ENCODE measurements at regions not wholly inside any gene's neighbourhood (a gene's known extent, or its start where the extent isn't known, plus 50 kb on each side); places are given as distances from the start of the nearest gene placed in this dataset.
"Not testable (repeated sequence)": the region's sequence is repeated elsewhere in the genome, so short reads cannot be mapped to it uniquely, and the experiment has no call there.

- DNase-seq: no peak
Measured at GRCh38 chr15:20344601-20345400, 196.8 kb downstream of the GOLGA6L6 start.

DNA sequence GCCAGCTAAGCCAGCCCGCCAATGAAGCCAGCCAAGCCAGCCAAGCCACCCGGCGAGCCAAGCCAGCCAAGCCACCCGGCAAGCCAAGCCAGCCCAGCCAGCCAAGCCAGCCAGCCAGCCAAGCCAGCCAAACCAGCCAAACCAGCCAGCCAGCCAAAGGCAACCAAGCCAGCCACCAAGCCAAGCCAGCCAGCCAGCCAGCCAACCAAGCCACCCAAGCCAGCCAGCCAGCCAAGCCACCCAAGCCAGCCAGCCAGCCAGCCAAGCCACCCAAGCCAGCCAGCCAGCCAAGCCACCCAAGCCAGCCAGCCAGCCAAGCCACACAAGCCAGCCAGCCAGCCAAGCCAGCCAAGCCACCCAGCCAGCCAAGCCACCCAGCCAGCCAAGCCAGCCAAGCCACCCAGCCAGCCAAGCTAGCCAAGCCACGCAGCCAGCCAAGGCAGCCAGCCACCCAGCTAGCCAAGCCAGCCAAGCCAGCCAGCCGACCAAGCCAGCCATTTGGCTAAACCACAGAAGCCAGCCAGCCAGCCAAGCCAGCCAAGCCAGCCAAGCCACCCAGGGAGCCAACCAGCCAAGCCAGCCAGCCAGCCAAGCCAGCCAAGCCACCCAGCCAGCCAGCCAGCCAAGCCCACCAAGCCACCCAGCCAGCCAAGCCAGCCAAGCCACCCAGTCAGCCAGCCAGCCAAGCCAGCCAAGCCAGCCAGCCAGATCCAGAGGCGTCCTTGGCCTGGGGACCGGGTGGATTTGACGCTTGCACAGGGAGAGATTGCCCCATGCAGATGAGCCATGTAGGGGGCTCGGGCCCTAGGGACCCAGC, 198.0 kb downstream of the GOLGA6L6 start:
- peak; percentile 3 for DNase-seq

DNA sequence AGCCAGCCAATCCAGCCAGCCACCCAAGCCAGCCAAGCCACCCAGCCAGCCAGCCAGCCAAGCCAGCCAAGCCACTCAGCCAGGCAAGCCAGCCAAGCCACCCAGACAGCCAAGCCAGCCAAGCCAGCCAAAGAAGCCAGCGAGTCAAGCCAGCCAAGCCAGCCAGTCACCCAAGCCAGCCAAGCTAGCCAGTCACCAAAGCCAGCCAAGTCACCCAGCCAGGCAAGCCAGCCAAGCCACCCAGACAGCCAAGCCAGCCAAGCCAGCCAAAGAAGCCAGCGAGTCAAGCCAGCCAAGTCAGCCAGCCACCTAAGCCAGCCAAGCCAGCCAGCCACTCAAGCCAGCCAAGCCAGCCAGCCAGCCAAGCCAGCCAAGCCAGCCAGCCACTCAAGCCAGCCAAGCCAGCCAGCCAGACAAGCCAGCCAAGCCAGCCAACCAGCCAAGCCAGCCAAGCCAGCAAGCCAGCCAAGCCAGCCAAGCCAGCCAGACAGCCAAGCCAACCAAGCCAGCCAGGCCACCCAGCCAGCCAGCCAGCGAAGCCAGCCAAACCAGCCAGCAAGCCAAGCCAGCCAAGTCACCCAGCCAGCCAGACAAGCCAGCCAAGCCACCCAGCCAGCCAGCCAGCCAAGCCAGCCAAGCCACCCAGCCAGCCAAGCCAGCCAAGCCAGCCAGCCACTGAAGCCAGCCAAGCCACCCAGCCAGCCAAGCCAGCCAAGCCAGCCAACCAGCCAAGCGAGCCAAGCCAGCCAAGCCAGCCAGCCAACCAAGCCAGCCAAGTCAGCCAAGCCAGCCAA, 198.8 kb downstream of the GOLGA6L6 start:
- DNase-seq: not testable (repeated sequence)

DNA sequence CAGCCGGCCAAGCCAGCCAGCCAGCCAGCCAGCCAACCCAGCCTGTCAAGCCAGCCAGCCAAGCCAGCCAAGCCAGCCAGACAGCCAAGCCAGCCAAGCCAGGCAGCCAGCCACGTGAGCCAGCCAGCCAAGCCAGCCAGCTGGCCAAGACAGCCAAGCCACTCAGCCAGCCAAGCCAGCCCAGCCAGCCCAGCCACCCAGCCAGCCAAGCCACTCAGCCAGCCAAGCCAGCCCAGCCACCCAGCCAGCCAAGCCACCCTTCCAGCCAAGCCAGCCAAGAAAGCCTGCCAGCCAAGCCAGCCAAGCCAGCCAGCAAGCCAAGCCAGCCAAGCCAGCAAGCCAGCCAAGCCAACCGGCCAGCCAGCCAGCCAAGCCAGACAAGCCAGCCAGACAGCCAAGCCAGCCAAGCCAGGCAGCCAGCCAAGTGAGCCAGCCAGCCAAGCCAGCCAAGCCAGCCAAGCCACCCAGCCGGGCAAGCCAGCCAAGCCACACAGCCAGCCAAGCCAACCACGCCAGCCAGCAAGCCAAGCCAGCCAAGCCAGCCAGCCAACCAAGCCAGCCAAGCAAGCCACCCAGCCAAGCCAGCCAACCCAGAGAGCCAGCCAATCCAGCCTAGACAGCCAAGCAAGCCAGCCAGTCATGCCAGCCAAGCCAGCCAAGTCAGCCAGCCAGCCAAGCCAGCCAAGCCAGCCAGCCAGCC, 199.5 kb downstream of the GOLGA6L6 start:
- DNase-seq: peak; percentile 29

DNA sequence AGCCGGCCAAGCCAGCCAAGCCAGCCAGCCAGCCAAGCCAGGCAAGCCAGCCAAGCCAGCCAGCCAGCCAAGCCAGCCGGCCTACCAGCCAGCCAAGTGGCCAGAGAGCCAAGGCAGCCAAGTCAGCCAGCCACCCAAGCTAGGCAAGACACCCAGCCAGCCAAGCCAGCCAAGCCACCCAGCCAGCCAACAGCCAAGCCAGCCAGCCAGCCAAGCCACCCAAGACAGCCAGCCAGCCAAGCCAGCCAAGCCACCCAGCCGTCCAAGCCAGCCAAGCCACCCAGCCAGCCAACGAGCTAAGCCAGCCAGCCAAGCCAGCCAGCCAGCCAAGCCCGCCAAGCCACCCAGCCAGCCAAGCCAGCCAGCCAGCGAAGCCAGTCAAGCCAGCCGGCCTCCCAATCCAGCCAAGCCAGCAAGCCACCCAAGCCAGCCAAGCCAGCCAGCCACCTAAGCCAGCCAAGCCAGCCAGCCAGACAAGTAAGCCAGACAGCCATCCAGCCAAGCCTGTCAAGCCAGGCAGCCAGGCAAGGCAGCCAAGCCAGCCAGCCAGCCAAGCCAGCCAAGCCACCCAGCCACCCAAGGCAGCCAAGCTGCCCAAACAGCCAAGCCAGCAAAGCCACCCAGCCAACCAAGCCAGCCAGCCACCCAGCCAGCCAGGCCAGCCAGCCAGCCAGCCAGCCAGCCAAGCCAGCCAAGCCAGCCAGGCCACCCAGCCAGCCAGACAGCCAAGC, 200.5 kb downstream of the GOLGA6L6 start:
- DNase-seq: peak; percentile 24

- DNase-seq: peak; percentile 12
Measured at GRCh38 chr15:20340331-20340811, 201.2 kb downstream of the GOLGA6L6 start.

- DNase-seq: not testable (repeated sequence)
Measured at GRCh38 chr15:20339086-20339791, 202.4 kb downstream of the GOLGA6L6 start.

GRCh38 chr15:20338671-20339070, 202.9 kb downstream of the GOLGA6L6 start:
- not testable (repeated sequence) for DNase-seq

- DNase-seq: not testable (repeated sequence)
Measured at GRCh38 chr15:20337238-20337637, 204.4 kb downstream of the GOLGA6L6 start.

DNA sequence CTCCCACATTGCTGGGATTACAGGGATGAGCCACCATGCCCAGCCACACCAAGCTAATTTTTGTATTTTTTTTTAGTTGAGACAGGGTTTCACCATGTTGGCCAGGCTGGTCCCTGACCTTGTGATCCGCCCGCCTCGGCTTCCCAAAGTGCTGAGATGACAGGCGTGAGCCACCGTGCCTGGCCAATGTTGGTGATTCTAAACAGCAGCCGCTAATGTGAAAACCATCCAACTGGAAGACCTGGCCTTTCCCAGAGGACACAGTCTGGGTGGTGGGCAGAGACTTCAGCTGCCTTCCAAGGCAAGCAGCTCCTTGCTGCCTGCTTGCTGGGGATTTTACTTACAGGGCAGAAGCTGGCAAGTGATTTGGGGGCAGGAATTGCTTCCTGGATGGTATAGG, 207.1 kb downstream of the GOLGA6L6 start:
- DNase-seq: not testable (repeated sequence)

GRCh38 chr15:20325751-20326150, 215.8 kb downstream of the GOLGA6L6 start:
- DNase-seq: not testable (repeated sequence)

DNA sequence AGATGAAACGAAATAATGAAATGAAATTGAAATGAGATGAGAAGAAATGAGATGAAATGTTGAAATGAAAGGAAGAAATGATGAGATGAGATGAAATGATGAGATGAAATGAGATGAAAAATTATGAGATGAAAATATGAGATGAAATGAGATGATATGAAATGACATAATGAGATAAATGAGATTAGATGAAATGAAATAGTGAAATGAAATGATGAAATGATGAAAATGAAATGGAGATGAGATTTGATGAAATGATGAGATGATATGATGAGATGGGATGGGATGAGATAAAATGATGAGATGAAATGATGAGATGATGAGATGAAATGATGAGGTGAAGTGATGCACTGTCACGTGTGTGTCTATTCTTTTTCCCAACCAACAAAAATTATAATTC, 224.5 kb downstream of the GOLGA6L6 start:
- DNase-seq: not testable (repeated sequence)

GRCh38 chr15:20311014-20311680, 230.5 kb downstream of the GOLGA6L6 start:
- not testable (repeated sequence) for DNase-seq

GRCh38 chr15:20310603-20311002, 231.0 kb downstream of the GOLGA6L6 start:
- DNase-seq: no peak

GRCh38 chr15:20309966-20310365, 231.6 kb downstream of the GOLGA6L6 start:
- DNase-seq: not testable (repeated sequence)

DNA sequence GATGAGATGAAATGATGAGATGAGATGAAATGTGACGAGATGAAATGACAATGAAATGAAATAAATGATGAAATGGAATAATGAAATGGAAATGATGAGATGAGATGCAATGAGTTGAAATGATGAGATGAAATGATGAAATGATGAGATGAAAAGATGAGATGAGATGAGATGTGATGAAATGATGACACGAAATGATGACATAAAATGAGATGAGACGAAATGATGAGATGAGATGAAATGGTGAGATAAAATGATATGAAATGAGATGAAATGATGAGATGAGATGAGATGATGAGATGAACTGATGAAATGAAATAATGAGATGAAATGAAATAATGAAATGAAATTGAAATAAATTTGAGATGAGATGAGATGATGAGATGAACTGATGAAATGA, 232.2 kb downstream of the GOLGA6L6 start:
- not testable (repeated sequence) for DNase-seq

DNA sequence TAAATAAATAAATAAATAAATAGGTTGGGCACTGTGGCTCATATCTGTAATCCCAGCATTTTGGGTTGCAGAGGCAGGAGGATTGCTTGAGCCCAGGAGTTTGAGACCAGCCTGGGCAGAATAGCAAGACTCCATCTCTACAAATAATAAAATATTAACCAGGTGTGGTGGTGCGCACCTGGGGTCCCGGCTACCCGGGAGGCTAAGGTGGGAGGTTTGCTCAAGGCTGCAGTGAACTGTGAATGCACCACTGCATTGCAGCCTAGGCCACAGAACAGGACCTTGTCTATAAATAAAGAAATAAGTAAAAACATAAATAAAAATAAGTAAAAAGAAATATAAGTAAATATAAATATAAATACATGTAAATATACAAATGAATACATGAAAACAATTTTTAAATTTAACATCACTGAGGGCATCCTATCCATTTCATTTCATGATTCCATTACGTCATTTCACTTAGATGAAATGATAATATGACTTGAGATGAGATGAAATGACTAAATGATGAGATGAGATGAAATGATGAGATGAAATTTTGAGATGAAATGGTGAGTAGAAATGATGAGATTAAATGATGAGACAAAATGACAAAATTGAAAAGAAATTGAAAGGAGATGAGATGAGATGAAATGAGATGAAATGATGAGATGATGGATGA, 233.4 kb downstream of the GOLGA6L6 start:
- DNase-seq: not testable (repeated sequence)

DNA sequence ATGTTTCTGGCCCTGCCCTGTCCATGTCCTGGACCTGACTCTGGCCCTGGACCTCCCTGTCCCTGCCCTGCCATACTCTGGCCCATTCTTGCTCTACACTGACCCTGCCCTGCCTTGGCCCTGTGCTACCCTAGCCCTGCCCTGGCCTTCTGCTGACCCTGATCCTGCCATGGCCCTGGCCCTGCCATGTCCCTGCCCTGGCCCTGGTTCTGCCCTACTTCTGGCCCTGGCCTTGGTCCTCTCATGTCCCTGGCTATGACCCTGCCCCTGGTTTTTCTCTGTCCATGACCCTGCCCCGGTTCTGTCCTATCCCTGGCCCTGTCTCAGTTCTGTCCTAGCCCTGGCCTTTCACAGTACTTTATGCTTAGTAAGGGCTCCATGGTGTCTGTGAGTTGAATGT, 234.5 kb downstream of the GOLGA6L6 start:
- DNase-seq: not testable (repeated sequence)

GRCh38 chr15:20306497-20307106, 235.0 kb downstream of the GOLGA6L6 start:
- DNase-seq: not testable (repeated sequence)

Measured in activated CD4-positive, alpha-beta T cell treated with anti-CD3 and anti-CD28 coated beads for 48 hours (primary cell).